H9 (cell line): ENCODE measurements at regions not wholly inside any gene's neighbourhood (a gene's known extent, or its start where the extent isn't known, plus 50 kb on each side); places are given as distances from the start of the nearest gene placed in this dataset.

Experiments
- DNase-seq: peaks from one replicate; pipeline ENCODE4 v3.0.0-alpha.2; 2017
- H2AFZ ChIP-seq: one replicate; pipeline ENCODE4 v1.6.1; 2013; ENCODE audit warnings: mild to moderate bottlenecking, low read length, control low read depth, moderate library complexity
- H2AK5ac ChIP-seq: 2 replicates; pipeline ENCODE4 v1.6.1; 2013; ENCODE audit warnings: low read length, control low read depth, mixed read lengths; ENCODE audit not compliant: insufficient read length
- H2BK120ac ChIP-seq: one replicate; pipeline ENCODE4 v1.6.1; 2013; ENCODE audit warnings: low read depth, mild to moderate bottlenecking, low read length, control low read depth, inconsistent platforms; ENCODE audit not compliant: poor library complexity, severe bottlenecking
- H2BK12ac ChIP-seq: 2 replicates; pipeline ENCODE4 v1.6.1; 2013; ENCODE audit warnings: low read length, control low read depth, mixed read lengths, low read depth; ENCODE audit not compliant: insufficient read length
- H2BK15ac ChIP-seq: 2 replicates; pipeline ENCODE4 v1.6.1; 2013; ENCODE audit warnings: low read depth, low read length, control low read depth
- H2BK20ac ChIP-seq: one replicate; pipeline ENCODE4 v1.6.1; 2013; ENCODE audit warnings: low read depth, mild to moderate bottlenecking, low read length, control low read depth, inconsistent platforms; ENCODE audit not compliant: poor library complexity, severe bottlenecking
- H2BK5ac ChIP-seq: 2 replicates; pipeline ENCODE4 v1.6.1; 2013; ENCODE audit warnings: low read length, control low read depth, mixed read lengths; ENCODE audit not compliant: insufficient read length
- H3K14ac ChIP-seq: 2 replicates; pipeline ENCODE4 v1.6.1; 2013; ENCODE audit warnings: low read length, control low read depth; ENCODE audit not compliant: insufficient read depth
- H3K18ac ChIP-seq: 2 replicates; pipeline ENCODE4 v1.6.1; 2013; ENCODE audit warnings: low read depth, mild to moderate bottlenecking, mixed read lengths, low read length, control low read depth; ENCODE audit not compliant: insufficient read length
- H3K23ac ChIP-seq: 2 replicates; pipeline ENCODE4 v1.6.1; 2013; ENCODE audit warnings: low read length, control low read depth, mixed read lengths, low read depth; ENCODE audit not compliant: insufficient read length
- H3K23me2 ChIP-seq: 2 replicates; pipeline ENCODE4 v1.6.1; 2013; ENCODE audit warnings: low read depth, mild to moderate bottlenecking, mixed read lengths, low read length, control low read depth; ENCODE audit not compliant: insufficient read length, poor library complexity, severe bottlenecking
- H3K27ac ChIP-seq: 2 replicates; pipeline ENCODE4 v1.5.1; 2013; ENCODE audit warnings: low read length, control low read depth, mixed read lengths, low read depth; ENCODE audit not compliant: insufficient read length
- H3K27me3 ChIP-seq: 2 replicates; pipeline ENCODE4 v1.6.1; 2013; ENCODE audit warnings: low read length, control low read depth, inconsistent platforms; ENCODE audit not compliant: insufficient read depth
- H3K4ac ChIP-seq: 2 replicates; pipeline ENCODE4 v1.6.1; 2013; ENCODE audit warnings: low read depth, mild to moderate bottlenecking, control low read depth, inconsistent platforms, low read length, moderate library complexity
- H3K4me1 ChIP-seq: 2 replicates; pipeline ENCODE4 v1.6.1; 2013; ENCODE audit warnings: low read length, control low read depth, inconsistent platforms; ENCODE audit not compliant: insufficient read depth
- H3K4me2 ChIP-seq: 2 replicates; pipeline ENCODE4 v1.6.1; 2013; ENCODE audit warnings: low read length, control low read depth, mixed read lengths; ENCODE audit not compliant: insufficient read length, insufficient read depth
- H3K56ac ChIP-seq: 2 replicates; pipeline ENCODE4 v1.6.1; 2013; ENCODE audit warnings: low read depth, mild to moderate bottlenecking, mixed read lengths, low read length, control low read depth; ENCODE audit not compliant: insufficient read length
- H3K79me1 ChIP-seq: 2 replicates; pipeline ENCODE4 v1.6.1; 2013; ENCODE audit warnings: low read depth, mild to moderate bottlenecking, moderate library complexity, low read length, control low read depth, inconsistent platforms; ENCODE audit not compliant: insufficient read depth, poor library complexity, severe bottlenecking
- H3K79me2 ChIP-seq: 2 replicates; pipeline ENCODE4 v1.6.1; 2013; ENCODE audit warnings: low read length, control low read depth, inconsistent platforms; ENCODE audit not compliant: insufficient read depth
- H3K9ac ChIP-seq: 2 replicates; pipeline ENCODE4 v1.6.1; 2013; ENCODE audit warnings: low read length, control low read depth, mixed read lengths; ENCODE audit not compliant: insufficient read length; ENCODE audit errors: extremely low read depth
- H3K9me3 ChIP-seq: one replicate; pipeline ENCODE4 v1.6.1; 2013; ENCODE audit warnings: low read depth, low read length, inconsistent platforms; ENCODE audit not compliant: control insufficient read depth
- H3T11ph ChIP-seq: one replicate; pipeline ENCODE4 v1.6.1; 2013; ENCODE audit warnings: mild to moderate bottlenecking, low read length, control low read depth, inconsistent platforms
- H4K20me1 ChIP-seq: one replicate; pipeline ENCODE4 v1.6.1; 2013; ENCODE audit not compliant: control insufficient read depth, insufficient read length, insufficient read depth
- H4K5ac ChIP-seq: 2 replicates; pipeline ENCODE4 v1.6.1; 2013; ENCODE audit warnings: low read depth, mild to moderate bottlenecking, mixed read lengths, low read length, control low read depth; ENCODE audit not compliant: insufficient read length
- H4K8ac ChIP-seq: replicated peaks from 2 replicates; pipeline ENCODE4 v1.6.1; 2013; ENCODE audit warnings: low read length, control low read depth, mixed read lengths, low read depth; ENCODE audit not compliant: insufficient read length
- H4K91ac ChIP-seq: 2 replicates; pipeline ENCODE4 v1.6.1; 2013; ENCODE audit warnings: low read depth, mild to moderate bottlenecking, moderate library complexity, mixed read lengths, low read length, control low read depth; ENCODE audit not compliant: insufficient read length
- H3K27ac Mint-ChIP-seq, 3 experiments: 2 replicates in 2 of 3; 3 replicates in 1 of 3; pipeline ENCODE4 v1.8.0; 2020 to 2021; ENCODE audit warnings: mixed read lengths in 3 of 3, mild to moderate bottlenecking in 1 of 3, moderate library complexity in 1 of 3
- H3K27me3 Mint-ChIP-seq: 2 replicates; pipeline ENCODE4 v1.8.0; 2021; ENCODE audit warnings: low read depth, mild to moderate bottlenecking, moderate library complexity, mixed read lengths
- H3K36me3 Mint-ChIP-seq, 3 experiments: 2 replicates in 2 of 3; 3 replicates in 1 of 3; pipeline ENCODE4 v1.8.0; 2020 to 2021; ENCODE audit warnings: low read depth in 3 of 3, mixed read lengths in 3 of 3; ENCODE audit not compliant: insufficient read depth in 1 of 3
- H3K4me1 Mint-ChIP-seq, 2 experiments: 2 replicates each; pipeline ENCODE4 v1.8.0; 2020; ENCODE audit warnings: mixed read lengths in 2 of 2
- H3K4me3 Mint-ChIP-seq, 2 experiments: 2 replicates in 1 of 2; 3 replicates in 1 of 2; pipeline ENCODE4 v1.8.0; 2020 to 2021; ENCODE audit warnings: mild to moderate bottlenecking in 2 of 2, mixed read lengths in 2 of 2, moderate library complexity in 1 of 2
- H3K9me3 Mint-ChIP-seq, 2 experiments: 2 replicates in 1 of 2; 3 replicates in 1 of 2; pipeline ENCODE4 v1.8.0; 2020; ENCODE audit warnings: mild to moderate bottlenecking in 2 of 2, mixed read lengths in 2 of 2, moderate library complexity in 1 of 2
- TF ChIP-seq, protein P1 (sequence below): fragments of 200-600 bp; sonication (generic); conservative IDR thresholded peaks from 3 replicates; pipeline ENCODE4 v1.8.0; 2021; ENCODE audit warnings: antibody characterized with exemption, mild to moderate bottlenecking

DNA sequence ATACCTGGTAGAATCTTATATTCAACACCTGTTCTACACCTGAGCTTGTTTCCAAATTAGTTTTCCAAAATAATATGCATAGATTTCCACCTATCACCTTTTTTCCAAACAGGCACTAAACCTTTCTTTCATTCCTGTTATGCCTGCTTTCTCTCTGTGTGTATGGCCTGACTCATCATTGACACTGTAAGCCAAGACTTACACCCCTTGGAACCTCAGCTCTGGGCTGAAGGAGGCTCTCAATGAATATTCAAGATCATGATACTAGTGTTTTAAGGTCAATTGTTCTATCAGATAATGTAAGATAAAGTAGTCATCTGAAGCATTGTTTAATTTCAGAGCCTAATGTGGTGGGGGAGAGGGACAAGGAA is 1193.3 kb downstream of the FLRT2 start:
- H2AFZ ChIP-seq: no peak overlapping the region
- no peak overlapping the region for H3K18ac ChIP-seq
- TF ChIP-seq, protein P1, sequence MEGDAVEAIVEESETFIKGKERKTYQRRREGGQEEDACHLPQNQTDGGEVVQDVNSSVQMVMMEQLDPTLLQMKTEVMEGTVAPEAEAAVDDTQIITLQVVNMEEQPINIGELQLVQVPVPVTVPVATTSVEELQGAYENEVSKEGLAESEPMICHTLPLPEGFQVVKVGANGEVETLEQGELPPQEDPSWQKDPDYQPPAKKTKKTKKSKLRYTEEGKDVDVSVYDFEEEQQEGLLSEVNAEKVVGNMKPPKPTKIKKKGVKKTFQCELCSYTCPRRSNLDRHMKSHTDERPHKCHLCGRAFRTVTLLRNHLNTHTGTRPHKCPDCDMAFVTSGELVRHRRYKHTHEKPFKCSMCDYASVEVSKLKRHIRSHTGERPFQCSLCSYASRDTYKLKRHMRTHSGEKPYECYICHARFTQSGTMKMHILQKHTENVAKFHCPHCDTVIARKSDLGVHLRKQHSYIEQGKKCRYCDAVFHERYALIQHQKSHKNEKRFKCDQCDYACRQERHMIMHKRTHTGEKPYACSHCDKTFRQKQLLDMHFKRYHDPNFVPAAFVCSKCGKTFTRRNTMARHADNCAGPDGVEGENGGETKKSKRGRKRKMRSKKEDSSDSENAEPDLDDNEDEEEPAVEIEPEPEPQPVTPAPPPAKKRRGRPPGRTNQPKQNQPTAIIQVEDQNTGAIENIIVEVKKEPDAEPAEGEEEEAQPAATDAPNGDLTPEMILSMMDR: no peak
- H4K20me1 ChIP-seq: no peaks in the 10 kb centered on the region
- no peak overlapping the region for H2BK15ac ChIP-seq
- H2BK20ac ChIP-seq: no peak overlapping the region
- H3K4me2 ChIP-seq: no peak overlapping the region
- H2BK12ac ChIP-seq: no peak overlapping the region
- no peak overlapping the region for H3T11ph ChIP-seq
- H3K4me1 Mint-ChIP-seq: no peaks in the 10 kb centered on the region
- no peak overlapping the region for H2BK5ac ChIP-seq
- H3K27me3 ChIP-seq: no peaks in the 10 kb centered on the region
- no peaks in the 10 kb centered on the region for H3K36me3 Mint-ChIP-seq
- H4K8ac ChIP-seq: no peak overlapping the region
- H4K91ac ChIP-seq: no peak overlapping the region
- H3K27me3 Mint-ChIP-seq: no peaks in the 10 kb centered on the region
- no peak overlapping the region for H3K23ac ChIP-seq
- no peak for DNase-seq
- no peaks in the 10 kb centered on the region for H3K79me2 ChIP-seq
- no peak overlapping the region for H2AK5ac ChIP-seq
- no peaks in the 10 kb centered on the region; a peak in 1 of 5 replicates for H3K9me3 Mint-ChIP-seq
- H3K4ac ChIP-seq: no peak overlapping the region
- no peak overlapping the region for H3K14ac ChIP-seq
- H2BK120ac ChIP-seq: no peak overlapping the region
- H3K9me3 ChIP-seq: no peaks in the 10 kb centered on the region
- H3K9ac ChIP-seq: no peak overlapping the region
- no peak overlapping the region for H3K56ac ChIP-seq
- no peak overlapping the region for H3K4me3 Mint-ChIP-seq
- H3K79me1 ChIP-seq: no peaks in the 10 kb centered on the region
- H4K5ac ChIP-seq: no peak overlapping the region
- H3K4me1 ChIP-seq: no peaks in the 10 kb centered on the region
- peak overlapping the region in 1 of 3 experiments; percentile 68; a peak in 1 of 7 replicates for H3K27ac Mint-ChIP-seq
- no peaks in the 10 kb centered on the region for H3K23me2 ChIP-seq
- no peak overlapping the region for H3K27ac ChIP-seq
